ENCODE measurements at regions not wholly inside any gene's neighbourhood (a gene's known extent, or its start where the extent isn't known, plus 50 kb on each side); places are given as distances from the start of the nearest gene placed in this dataset.

DNA sequence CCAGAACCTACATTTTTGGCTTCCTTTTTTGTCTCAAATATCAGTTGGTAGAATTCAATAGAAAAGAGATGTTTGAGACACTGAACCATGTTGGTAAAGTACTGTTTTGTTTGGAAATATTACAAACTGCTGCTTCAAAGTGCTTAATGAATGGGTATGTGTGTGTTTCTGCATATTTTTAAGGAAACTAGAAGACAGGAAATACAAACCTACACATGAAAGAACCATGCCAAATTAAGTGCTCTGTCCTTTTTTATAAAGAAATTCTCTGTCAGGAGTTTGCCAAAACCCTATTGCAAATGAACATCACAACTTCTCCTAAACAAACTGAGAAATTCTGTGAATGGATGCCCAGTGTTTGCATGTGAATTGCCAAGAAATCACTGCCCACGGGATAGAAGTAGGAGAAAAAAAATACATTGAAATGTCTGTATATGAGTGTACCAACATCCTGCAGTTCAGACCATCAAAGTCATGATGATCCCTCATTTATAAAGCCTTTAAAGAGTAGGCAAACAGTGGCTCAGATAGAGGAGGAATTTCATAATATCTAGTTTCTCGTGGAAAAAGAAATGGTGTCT is 69.6 kb upstream of the RND3 start:
- no peaks in the 10 kb centered on the region for H3K27me3 Mint-ChIP-seq
- H3K27ac ChIP-seq (ENCODE audit: low read depth in 1 of 2, low read length in 2 of 2), result no peak overlapping the region
- H3K36me3 Mint-ChIP-seq (ENCODE audit: low read depth), result no peaks in the 10 kb centered on the region
- H3K9me3 ChIP-seq (ENCODE audit: control insufficient read depth in 1 of 2, insufficient read depth in 1 of 2, low read length in 2 of 2), result no peaks in the 10 kb centered on the region
- H3K4me1 Mint-ChIP-seq (ENCODE audit: low read depth), result no peaks in the 10 kb centered on the region
- no peaks in the 10 kb centered on the region for H3K4me1 ChIP-seq (ENCODE audit: insufficient read depth, low read length)
- TF ChIP-seq CTCF (IDR thresholded peaks at IDR 0.05), result no peak
- ChIA-PET CTCF (no interaction called here), POLR2A (no interaction called here)
- no peak overlapping the region for H3K27ac Mint-ChIP-seq
- H3K27me3 ChIP-seq (ENCODE audit: control insufficient read depth in 1 of 2, insufficient read depth in 2 of 2, low read length in 2 of 2), result no peaks in the 10 kb centered on the region
- intact Hi-C loops (cut with DNase I, micrococcal nuclease), result no loop called here
- peaks cover 3% of the 10 kb centered on the region for H3K9me3 Mint-ChIP-seq
- H3K4me3 Mint-ChIP-seq, result no peak overlapping the region
- H3K36me3 ChIP-seq (ENCODE audit: insufficient read depth, low read length), result no peaks in the 10 kb centered on the region
- ATAC-seq (ENCODE audit: poor library complexity), result no peak
- no peak for DNase-seq
- no peak overlapping the region for H3K4me3 ChIP-seq (ENCODE audit: low read length)

- Mint-ChIP-seq H3K4me1 (ENCODE audit: low read depth) (no peaks in the 10 kb centered on the region), H3K36me3 (ENCODE audit: low read depth) (no peaks in the 10 kb centered on the region), H3K9me3 (peaks cover 3% of the 10 kb centered on the region), H3K27ac (no peak overlapping the region), H3K4me3 (no peak overlapping the region), H3K27me3 (no peaks in the 10 kb centered on the region)
- no peak for TF ChIP-seq CTCF (IDR thresholded peaks at IDR 0.05)
- Histone ChIP-seq H3K9me3 (ENCODE audit: control insufficient read depth in 1 of 2, insufficient read depth in 1 of 2, low read length in 2 of 2) (no peaks in the 10 kb centered on the region), H3K27ac (ENCODE audit: low read depth in 1 of 2, low read length in 2 of 2) (no peak overlapping the region), H3K4me3 (ENCODE audit: low read length) (no peak overlapping the region), H3K36me3 (ENCODE audit: insufficient read depth, low read length) (no peaks in the 10 kb centered on the region), H3K27me3 (ENCODE audit: control insufficient read depth in 1 of 2, insufficient read depth in 2 of 2, low read length in 2 of 2) (no peaks in the 10 kb centered on the region), H3K4me1 (ENCODE audit: insufficient read depth, low read length) (no peaks in the 10 kb centered on the region)
- DNase-seq, result no peak
- ATAC-seq (ENCODE audit: poor library complexity), result no peak
- ChIA-PET CTCF (no interaction called here), POLR2A (no interaction called here)
- intact Hi-C loops (cut with DNase I, micrococcal nuclease), result no loop called here
These were observed 68.3 kb upstream of the RND3 start for GRCh38 chr2:150555611-150556356.

- no peaks in the 10 kb centered on the region for H3K4me1 ChIP-seq (ENCODE audit: insufficient read depth, low read length)
- Mint-ChIP-seq H3K27me3 (no peaks in the 10 kb centered on the region), H3K27ac (no peak overlapping the region), H3K9me3 (peaks cover 3% of the 10 kb centered on the region), H3K4me3 (no peak overlapping the region), H3K36me3 (ENCODE audit: low read depth) (no peaks in the 10 kb centered on the region), H3K4me1 (ENCODE audit: low read depth) (no peaks in the 10 kb centered on the region)
- no peaks in the 10 kb centered on the region for H3K9me3 ChIP-seq (ENCODE audit: control insufficient read depth in 1 of 2, insufficient read depth in 1 of 2, low read length in 2 of 2)
- no peak overlapping the region for H3K27ac ChIP-seq (ENCODE audit: low read depth in 1 of 2, low read length in 2 of 2)
- ChIA-PET CTCF (no interaction called here), POLR2A (no interaction called here)
- no peak overlapping the region for H3K4me3 ChIP-seq (ENCODE audit: low read length)
- no peaks in the 10 kb centered on the region for H3K36me3 ChIP-seq (ENCODE audit: insufficient read depth, low read length)
- no peak for TF ChIP-seq CTCF (IDR thresholded peaks at IDR 0.05)
- ATAC-seq (ENCODE audit: poor library complexity), result no peak
- no peak for DNase-seq
- no peaks in the 10 kb centered on the region for H3K27me3 ChIP-seq (ENCODE audit: control insufficient read depth in 1 of 2, insufficient read depth in 2 of 2, low read length in 2 of 2)
- intact Hi-C loops (cut with DNase I, micrococcal nuclease), result no loop called here
These were observed 66.6 kb upstream of the RND3 start for GRCh38 chr2:150554046-150554445.

Data from CD4-positive, alpha-beta T cell (primary cell).